RPMI7951 (cell line): ENCODE measurements at regions not wholly inside any gene's neighbourhood (a gene's known extent, or its start where the extent isn't known, plus 50 kb on each side); places are given as distances from the start of the nearest gene placed in this dataset.

Experiments used
- DNase-seq: peaks from one replicate; pipeline ENCODE4 v3.0.0-alpha.2; 2012; ENCODE audit warnings: low read depth

- no peak for DNase-seq
Observed at GRCh38 chr2:66846887-66847286, 412.0 kb downstream of the MEIS1 start.

GRCh38 chr2:66849153-66849755, 414.3 kb downstream of the MEIS1 start:
- no peak for DNase-seq

DNA sequence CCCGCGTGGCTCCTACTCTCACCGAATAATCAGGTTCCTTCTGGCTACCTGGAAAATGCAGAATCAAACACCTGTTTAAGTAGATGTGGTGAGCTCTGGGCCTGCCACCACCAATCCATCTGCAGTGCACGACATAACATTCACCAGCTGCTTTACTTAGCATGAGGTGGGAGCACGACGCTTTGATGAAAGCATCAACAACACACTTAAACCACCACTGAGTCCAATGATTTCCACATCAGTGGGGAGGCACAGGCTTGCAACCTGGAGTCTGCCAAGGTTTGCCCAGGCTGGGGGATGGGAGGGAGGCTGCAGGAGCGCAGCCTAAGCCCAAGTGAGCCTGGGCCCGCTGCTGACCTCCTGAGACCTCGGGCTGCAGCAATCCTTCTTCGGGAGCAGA, 415.5 kb downstream of the MEIS1 start:
- DNase-seq, result no peak

- no peak for DNase-seq
Observed at GRCh38 chr2:66851449-66851872, 416.5 kb downstream of the MEIS1 start.

DNA sequence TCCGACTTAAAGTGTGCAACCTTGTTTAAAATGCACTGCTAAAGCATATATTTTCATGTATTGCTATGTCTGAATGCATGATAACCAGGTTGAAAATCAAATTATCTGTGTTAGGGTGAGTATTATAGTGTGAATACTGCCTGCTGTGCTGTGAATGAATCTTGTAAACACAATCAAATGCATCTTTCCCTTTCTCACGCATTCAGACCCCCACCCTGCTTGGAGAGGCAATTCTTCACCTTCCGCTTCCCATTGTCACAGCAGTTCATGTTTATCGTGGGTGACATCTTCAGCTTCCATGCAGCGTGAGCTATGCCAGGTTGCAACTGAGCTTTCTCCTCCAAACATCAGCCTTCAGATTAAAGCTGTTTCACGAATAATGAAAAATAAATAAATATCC, 418.0 kb downstream of the MEIS1 start:
- no peak for DNase-seq

DNA sequence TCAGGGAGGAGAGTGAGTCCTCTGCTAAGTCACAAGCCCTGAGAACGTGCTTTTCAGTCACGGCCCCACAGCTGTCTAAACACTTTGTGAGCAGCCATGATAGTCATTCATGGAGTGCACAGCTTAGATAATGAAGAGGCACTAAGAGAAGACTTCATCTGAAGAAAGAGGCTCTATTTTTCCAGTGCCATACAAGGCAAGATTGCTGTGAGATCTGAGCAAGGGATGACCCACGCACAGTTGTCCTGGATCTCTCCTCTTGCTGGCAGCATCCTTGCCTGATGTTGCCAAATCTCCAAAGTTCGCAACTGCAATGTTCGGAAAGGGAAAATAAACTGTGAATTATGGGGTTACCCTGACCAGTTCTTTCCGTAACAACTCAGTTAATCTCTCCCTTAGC, 418.7 kb downstream of the MEIS1 start:
- DNase-seq, result no peak

DNA sequence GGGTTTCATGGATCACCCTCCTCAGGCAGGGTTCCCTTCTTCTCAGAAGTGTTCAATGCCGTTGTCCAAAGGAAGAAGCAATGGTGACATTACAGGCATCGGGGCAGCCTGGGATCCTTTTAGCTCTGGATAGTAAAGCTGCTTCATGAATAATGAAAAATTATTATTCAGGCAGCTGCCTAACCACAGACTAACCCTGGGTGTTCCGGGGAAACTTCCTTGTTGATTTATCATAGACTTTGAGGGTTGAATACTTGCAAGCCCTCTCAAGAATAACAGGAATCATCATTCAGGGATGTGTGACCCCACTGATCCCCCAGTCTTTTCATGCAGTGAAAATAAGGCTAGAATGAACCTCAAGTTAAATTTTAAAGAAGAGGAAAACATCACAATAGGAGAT, 419.4 kb downstream of the MEIS1 start:
- no peak for DNase-seq

DNA sequence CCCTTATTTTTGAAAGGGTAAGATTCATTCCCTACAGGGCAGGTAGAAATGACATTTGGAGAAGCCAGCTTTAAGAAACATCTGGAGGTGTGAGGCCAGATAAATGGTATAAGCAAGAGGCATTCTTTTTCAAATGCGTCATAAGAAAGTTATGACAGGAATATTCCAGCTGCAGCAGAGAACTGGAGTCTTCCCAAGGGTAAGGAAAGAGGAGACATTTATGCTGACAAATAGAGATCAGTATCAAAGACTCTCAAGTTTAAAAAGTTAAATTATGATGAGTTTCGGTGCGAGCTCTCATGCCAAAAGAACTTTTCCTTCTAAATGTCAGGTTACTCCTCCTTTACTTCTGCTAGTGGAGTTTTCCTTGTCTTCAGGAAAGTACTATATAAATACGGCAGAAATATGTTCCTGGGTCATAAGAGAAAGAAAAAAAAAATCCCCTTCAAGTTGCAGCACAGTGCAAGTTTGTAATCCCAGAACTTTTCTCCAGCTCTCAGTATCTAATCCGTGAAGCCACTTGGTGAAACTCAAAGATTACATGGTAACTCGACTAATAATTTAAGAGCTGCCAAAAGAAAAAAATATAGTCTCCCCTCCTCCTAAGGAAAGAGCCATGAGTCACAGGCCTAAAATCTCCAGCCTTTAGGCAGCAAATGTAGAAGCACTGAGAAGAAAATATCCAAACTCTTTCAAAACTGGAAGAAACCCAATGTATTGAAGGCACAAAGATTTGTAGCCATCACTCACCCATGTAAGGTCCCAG, 428.1 kb downstream of the MEIS1 start:
- peak; percentile 76 for DNase-seq

GRCh38 chr2:66865161-66865560, 430.2 kb downstream of the MEIS1 start:
- DNase-seq, result peak; percentile 31

DNA sequence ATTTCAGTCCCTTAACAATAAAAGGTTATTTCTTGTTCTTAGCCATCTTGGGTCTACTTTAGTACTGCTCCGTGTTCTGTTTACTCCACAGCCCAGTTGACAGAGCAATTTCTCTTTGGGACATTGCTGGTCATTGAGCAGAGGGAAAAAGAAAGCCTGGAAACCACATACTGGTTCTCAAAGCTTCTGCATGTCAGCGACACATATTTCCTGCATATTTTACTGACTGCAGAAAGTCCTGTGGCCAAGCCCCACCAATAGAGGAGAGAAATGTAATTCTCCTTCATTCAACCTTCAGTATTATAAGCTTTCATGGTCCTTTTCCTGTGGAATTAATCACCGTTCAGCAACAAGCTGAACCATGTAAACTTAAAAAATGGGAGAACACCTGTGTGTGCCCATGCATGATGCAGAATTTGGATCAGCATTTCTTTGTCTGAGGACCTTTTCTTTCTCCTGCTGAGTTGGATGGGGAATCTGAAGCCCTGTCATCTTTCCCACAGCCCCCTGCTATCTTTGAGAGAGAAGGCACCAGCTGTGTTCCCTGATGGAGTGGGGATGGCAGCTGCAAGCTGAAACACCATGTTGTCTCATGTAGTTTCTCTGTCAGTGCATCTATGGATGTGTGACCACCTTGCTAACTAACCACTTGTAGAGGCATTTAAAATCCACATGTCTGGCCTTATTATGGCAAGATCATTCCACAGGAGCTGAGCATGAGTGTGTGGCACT, 431.6 kb downstream of the MEIS1 start:
- DNase-seq, result no peak

GRCh38 chr2:66867063-66867441, 432.1 kb downstream of the MEIS1 start:
- no peak for DNase-seq

DNA sequence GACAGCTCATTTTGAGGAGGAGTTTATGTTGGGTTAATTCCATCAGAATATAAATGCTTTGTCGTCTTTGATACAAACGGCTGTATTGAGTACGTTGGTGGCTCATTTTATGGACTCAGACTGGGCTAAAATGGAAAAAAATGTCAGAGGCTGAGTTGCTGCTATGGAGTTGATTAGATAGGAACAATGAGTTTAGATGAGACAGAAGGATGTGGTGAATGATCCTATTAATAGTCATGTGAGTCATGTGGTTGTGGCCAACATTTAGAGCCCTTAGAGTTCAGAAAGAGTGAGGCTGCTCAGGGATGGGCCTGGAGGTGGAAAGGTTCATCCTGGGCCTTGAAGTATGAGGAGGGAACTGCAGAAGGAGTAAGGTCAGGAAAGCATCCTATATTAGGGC, 434.2 kb downstream of the MEIS1 start:
- DNase-seq, result peak; percentile 94

DNA sequence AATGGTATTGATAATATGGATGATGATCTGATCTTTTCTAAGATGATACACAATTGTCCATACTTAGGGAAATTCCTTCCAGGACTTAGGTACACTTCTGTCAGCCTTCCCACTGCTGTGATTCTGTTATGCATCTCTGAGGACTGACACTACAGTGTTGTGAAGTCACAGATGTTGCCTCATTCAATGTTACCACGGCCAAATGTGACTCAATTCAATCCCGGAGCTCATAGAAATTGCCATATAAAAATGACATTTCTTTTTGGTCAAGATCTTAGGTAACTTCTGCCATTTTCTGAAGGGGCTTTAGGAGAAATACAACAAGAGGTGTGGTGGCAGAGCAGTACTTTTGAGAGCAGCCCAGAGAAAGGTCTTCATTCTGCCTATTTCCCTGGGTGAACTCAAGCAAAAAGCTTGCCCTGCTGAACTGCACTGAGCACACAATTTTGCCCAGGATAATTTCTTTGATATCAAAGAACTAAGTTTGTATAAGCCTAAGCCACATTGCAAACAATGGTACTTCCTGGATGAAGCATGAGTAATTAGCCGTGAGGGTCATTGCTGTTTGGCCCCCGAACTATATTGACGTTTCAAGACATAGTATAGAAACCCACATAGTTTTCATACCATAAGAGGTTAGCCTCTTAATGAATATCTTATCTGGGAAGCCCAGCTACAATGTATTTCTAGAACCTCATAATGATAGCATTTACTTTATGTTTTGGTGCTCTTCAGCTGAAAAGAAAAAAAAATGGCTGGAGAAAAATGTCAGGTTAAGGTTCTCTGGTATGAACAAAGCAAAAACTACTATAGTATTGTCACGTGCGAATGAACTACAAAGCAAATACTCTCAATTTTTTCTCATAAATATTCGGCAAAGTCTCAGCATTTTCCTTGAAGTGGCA, 437.4 kb downstream of the MEIS1 start:
- DNase-seq, result peak; percentile 32

DNA sequence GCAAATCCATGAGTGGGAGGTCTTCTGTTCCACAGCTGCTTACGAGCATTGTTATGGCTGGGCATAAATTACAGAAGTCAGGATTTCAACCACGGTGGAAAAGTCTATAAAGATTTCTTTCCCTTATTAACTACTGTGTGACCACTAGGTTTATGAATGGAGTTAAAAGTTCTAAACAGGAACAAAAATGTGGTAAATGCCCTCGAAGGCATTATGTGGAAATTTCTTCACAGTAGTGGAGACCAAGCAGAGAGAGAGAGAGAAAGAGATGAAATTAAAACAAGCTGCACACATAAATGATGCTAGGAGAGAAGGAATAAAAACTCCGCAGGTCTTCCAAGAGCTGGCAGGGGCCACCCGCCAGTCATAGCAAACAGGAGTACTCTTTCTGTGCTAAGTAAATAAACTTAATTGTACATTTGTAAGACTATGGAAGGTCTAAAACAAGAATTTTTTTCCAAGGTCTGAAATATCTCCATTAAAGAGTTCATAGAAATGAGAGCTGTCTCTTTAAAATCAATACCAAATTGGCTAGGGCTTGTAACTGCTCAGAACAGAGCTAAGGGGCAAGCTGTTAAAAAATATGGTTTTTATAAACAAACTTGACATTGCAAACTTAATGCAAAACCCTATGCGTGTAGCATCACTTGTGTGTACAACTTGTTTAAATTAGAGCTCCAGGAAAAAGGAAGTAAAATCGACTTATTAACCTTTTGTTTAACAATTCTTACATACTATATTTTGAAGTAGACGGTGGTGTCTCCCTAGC, 438.2 kb downstream of the MEIS1 start:
- peak; percentile 53 for DNase-seq

DNA sequence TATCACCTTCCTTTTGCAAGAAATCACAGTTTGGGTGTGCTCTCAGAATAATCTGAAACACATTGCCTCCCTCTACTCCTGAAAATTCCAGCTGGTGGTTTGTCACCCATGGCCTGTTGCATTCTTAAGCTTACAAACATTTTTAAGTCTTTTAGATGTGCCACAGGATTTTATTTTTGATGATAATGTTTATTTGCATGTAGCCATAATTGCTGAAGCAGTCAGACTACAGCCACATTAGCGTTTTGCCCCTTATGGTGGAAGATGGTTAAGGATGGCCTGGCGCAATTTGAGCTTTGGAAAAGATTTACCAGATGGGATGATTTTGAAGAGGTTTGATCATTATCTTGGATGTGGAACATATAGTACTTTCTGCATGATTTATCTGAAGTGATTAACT, 439.5 kb downstream of the MEIS1 start:
- DNase-seq, result peak; percentile 34

GRCh38 chr2:66875941-66876462, 441.1 kb downstream of the MEIS1 start:
- no peak for DNase-seq

DNA sequence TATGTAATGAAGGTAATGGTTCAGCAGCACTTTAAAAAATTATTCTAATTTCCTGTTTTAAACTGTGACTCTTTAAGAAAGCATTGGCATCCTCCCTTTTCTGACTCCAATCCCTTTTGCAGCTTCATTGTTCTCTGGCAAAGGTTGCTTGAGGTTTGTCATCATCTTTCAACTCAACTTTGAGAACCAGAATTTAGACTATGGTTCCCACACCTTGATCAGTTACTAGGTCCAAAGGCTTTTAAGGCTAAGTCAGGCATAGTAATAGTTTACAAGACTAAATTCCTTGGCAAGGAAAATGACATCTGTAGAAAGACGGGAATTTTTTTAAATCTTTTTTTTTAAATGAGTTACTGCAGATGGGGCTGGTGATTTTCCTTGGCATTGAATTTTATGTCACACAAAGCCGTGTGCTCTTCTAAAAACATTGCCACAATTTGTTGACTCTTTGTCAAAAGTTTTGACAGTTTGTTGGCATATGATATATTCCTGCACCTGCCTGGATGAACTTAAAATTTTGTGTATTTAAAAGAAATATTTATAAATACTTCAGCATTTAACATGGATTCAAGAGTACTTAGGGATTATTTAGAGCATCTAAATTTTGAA, 451.0 kb downstream of the MEIS1 start:
- DNase-seq, result no peak

- DNase-seq, result no peak
Observed at GRCh38 chr2:66888246-66888645, 453.3 kb downstream of the MEIS1 start.

GRCh38 chr2:66888791-66889631, 454.1 kb downstream of the MEIS1 start:
- peak; percentile 90 for DNase-seq

GRCh38 chr2:66889632-66889882, 454.6 kb downstream of the MEIS1 start:
- DNase-seq, result no peak
